ENCODE measurements at regions not wholly inside any gene's neighbourhood (a gene's known extent, or its start where the extent isn't known, plus 50 kb on each side); places are given as distances from the start of the nearest gene placed in this dataset.
"Not testable (repeated sequence)": the region's sequence is repeated elsewhere in the genome, so short reads cannot be mapped to it uniquely, and the experiment has no call there.

- not testable (repeated sequence) for DNase-seq
Observed at GRCh38 chr5:34189752-34190411, 146.9 kb upstream of the C1QTNF3 start.

GRCh38 chr5:34190466-34190865 lies 147.5 kb upstream of the C1QTNF3 start:
- not testable (repeated sequence) for DNase-seq

DNA sequence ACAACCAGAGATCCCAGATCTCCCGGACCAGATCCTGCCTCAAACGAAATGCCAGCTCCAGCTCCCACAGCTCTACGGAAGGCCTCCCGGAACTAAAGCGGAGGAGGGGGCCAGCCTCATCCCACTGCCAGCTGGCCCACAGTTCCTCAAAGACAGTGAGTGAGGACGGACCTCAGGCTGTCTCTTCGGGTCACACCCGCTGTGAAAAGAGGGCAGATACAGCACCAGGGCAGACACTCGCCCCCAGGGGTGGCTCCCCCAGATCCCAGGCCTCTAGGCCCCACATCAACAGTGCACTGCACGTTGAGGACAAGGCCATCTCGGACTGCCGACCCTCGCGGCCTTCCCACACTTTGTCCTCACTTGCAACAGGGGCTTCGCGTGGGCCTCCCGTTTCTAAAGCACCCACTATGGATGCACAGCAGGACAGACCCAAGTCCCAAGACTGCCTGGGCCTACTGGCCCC lies 148.3 kb upstream of the C1QTNF3 start:
- not testable (repeated sequence) for DNase-seq

DNA sequence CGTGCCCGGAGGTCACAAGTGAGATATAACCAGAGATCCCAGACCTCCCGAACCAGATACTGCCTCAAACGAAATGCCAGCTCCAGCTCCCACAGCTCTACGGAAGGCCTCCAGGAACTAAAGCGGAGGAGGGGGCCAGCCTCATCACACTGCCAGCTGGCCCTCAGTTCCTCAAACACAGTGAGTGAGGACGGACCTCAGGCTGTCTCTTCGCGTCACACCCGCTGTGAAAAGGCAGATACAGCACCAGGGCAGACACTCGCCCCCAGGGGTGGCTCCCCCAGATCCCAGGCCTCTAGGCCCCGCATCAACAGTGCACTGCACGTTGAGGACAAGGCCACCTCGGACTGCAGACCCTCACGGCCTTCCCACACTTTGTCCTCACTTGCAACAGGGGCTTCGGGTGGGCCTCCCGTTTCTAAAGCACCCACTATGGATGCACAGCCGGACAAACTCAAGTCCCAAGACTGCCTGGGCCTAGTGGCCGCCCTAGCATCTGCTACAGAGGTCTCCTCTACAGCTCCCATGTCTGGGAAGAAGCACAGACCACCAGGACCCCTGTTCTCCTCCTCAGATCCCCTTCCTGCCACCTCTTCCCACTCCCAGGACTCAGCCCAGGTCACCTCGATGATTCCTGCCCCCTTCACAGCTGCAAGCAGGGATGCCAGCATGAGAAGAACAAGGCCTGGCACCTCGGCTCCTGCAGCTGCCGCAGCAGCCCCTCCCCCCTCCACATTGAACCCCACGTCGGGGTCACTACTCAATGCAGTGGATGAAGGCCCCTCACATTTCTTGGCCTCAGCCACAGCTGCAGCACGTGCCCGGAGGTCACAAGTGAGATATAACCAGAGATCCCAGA lies 149.3 kb upstream of the C1QTNF3 start:
- not testable (repeated sequence) for DNase-seq

GRCh38 chr5:34192923-34193262 lies 149.9 kb upstream of the C1QTNF3 start:
- not testable (repeated sequence) for DNase-seq

DNA sequence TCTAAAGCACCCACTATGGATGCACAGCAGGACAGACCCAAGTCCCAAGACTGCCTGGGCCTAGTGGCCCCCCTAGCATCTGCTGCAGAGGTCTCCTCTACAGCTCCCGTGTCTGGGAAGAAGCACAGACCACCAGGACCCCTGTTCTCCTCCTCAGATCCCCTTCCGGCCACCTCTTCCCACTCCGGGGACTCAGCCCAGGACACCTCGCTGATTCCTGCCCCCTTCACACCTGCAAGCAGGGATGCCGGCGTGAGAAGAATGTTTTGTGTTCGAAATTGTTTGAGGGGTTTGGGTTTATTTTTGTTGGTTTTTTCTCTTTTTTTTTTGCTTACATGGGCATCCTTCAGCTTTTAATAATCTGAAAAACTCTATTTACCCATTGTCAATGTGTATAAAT lies 150.3 kb upstream of the C1QTNF3 start:
- not testable (repeated sequence) for DNase-seq

- not testable (repeated sequence) for DNase-seq
Observed at GRCh38 chr5:34193804-34194203, 150.8 kb upstream of the C1QTNF3 start.

DNA sequence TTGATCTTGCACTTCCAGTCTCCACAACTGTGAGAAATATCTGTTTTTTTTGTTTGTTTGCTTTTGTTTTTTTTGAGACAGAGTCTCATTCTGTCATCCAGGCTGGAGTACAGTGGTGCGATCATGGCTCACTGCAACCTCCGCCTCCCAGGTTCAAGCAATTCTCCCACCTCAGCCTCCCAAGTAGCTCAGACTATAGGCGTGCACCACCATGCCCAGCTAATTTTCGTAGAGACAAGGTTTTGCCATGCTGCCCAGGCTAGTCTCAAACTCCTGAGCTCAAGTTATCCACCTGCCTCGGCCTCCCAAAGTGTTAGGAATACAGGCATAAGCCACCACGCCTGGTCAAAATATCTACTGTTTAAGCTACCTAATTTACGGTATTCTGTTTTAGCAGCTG lies 153.1 kb upstream of the C1QTNF3 start:
- DNase-seq = not testable (repeated sequence)

DNA sequence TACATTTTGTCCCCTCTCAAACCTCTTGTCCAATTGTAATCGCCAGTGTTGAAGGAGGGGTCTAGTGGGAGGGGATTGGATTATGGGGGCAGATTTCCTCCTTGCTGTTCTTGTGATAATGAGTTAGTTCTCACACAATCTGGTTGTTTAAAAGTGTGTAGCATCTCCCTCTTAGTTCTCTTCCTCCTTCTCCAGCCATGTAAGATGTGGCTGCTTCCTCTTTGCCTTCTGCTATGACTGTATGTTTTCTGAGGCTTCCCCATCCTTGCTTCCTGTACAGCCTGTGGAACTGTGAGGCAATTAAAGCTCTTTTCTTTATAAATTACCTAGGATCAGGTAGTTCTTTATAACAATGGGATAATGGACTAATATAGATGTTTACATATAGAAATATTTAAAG lies 162.3 kb upstream of the C1QTNF3 start:
- DNase-seq = not testable (repeated sequence)

DNA sequence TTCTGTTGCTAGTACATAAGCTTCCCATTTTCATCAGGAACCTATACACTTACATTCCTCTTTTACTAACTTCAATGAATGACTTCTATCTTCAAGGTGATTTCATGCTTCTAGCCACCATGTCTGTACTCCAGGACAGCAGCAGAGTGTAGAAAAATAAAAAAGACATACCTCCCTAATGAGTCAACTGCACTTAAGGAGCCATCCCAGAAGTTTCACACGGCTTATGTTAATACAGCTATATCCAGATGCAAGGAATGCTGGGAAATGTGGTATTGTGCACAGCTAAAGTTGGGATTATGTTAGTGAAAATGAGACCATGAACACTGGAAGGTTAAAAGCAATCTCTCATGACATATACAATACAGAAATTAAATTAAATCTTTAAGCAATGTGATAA lies 174.4 kb upstream of the C1QTNF3 start:
- not testable (repeated sequence) for DNase-seq

DNA sequence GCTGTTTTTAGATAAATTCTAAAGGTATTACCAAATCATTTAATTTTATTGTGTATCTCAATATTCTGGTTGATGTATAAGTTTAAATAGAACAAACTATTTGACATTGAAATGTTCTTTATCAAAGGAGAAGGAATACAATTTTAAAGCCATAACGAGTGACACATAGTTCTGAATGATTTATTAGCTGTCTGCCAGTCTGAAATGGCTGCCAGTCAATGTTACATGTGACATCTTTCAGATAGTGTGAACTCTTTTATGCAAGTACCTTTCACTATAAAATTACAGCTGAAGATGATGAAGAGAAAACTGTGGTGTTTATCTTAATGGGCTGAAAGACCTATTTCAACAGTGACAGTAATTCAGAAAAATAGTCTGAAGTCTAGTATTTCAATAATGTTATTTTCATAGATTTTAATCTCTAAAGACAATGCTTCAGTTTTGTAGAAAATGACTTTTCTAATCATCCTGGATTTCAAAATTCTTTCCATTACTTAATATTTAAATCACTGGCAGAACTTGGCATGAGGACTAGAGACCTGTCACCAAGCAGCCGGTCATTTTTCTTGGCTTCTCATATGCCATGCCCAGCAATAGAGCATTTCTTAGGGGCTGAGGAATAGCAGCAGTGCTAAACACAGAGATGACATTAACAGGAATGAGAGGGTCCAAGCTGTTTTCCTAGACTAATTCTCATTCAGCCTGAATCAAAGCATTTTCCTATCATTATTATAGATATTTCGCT lies 178.5 kb upstream of the C1QTNF3 start:
- not testable (repeated sequence) for DNase-seq

- DNase-seq = not testable (repeated sequence)
Observed at GRCh38 chr5:34223158-34223557, 180.1 kb upstream of the C1QTNF3 start.

DNA sequence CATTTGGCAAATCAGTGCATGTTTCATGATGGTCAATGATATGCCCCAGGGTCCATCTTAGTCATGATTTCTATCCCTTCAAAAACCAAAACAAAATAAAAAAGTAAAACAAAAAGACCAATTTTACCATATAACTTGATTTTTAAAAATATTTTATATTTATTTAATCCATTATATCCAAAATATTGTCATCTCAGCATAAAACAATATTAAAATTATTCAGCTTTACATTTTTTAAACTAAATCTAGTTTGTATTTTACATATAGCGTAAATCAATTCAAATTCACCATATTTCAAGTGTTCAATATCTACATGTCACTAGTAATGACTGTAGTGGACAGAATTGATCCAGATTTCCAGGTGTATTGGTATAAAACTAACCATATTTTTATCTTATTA lies 187.4 kb upstream of the C1QTNF3 start:
- DNase-seq = not testable (repeated sequence)

GRCh38 chr5:34243802-34244201 lies 200.8 kb upstream of the C1QTNF3 start:
- DNase-seq = not testable (repeated sequence)

GRCh38 chr5:34244281-34245031 lies 201.4 kb upstream of the C1QTNF3 start:
- peak; percentile 70 for DNase-seq

- DNase-seq = not testable (repeated sequence)
Observed at GRCh38 chr5:34245032-34245394, 202.0 kb upstream of the C1QTNF3 start.

- not testable (repeated sequence) for DNase-seq
Observed at GRCh38 chr5:34245813-34246212, 202.8 kb upstream of the C1QTNF3 start.

DNA sequence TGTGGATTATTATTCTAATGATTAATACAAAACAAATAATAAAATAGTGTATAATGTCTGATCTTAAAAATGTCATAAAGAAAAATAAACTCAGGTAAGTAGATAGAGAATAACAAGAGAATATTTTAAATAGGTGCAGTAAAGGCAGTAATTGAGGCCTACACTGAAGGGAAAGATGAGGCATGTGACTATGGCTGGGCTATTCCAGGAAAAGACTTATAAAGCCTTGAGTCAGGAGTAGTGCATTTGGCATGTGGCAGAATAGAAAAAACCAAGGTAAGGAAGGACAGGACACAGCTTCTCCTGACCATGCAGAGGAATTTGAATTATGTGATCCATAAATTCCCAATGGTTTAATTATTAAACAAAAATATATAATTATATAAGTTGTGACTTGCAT lies 215.6 kb upstream of the C1QTNF3 start:
- not testable (repeated sequence) for DNase-seq

- not testable (repeated sequence) for DNase-seq
Observed at GRCh38 chr5:34261020-34261419, 218.0 kb upstream of the C1QTNF3 start.

GRCh38 chr5:34266151-34266550 lies 223.1 kb upstream of the C1QTNF3 start:
- not testable (repeated sequence) for DNase-seq

DNA sequence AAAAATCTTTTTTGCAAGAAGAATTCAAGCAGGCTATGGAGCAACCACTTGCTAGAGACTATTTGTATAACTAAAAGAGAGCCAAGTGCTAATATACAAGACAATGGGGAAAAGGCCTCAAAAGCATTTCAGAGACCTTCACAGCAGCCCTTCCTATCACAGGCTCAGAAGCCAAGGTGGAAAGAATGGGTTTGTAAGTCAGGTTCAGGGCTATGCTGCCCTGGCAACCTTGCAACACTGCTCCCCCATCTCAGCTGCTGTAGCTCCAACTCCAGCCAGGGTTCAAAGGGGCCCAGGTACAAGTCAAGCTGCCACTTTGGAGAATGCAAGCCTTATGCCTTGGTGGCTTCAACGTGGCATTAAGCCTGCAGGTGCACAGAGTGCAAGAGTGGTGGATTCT lies 253.7 kb upstream of the C1QTNF3 start:
- DNase-seq = not testable (repeated sequence)

DNA sequence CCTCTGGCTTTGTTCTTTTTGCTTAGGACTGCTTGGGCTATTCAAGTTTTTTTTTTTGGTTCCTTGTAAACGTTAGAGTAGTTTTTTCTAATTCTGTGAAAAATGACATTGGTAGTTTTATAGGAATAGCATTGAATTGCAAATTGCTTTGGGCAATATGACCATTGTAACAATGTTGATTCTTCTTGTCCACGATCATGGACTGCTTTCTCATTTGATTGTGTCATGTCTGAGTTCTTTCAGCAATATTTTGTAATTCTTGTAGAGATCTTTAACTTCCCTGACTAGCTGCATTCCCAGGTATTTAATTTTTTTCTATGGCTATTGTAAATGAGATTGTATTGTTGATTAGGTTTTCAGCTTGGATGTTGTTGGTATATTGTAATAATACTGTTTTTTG lies 286.2 kb upstream of the C1QTNF3 start:
- not testable (repeated sequence) for DNase-seq
